ENCODE measurements at regions not wholly inside any gene's neighbourhood (a gene's known extent, or its start where the extent isn't known, plus 50 kb on each side); places are given as distances from the start of the nearest gene placed in this dataset.

GRCh38 chr4:24260133-24260715, 324.1 kb downstream of the DHX15 start:
- no peaks in the 10 kb centered on the region for H3K4me1 Mint-ChIP-seq (ENCODE audit: low read depth)
- peaks cover 1% of the 10 kb centered on the region for H3K9me3 Mint-ChIP-seq
- POLR2A ChIA-PET = no interaction called here
- CTCF ChIA-PET = no interaction called here
- TF ChIP-seq, protein P1, sequence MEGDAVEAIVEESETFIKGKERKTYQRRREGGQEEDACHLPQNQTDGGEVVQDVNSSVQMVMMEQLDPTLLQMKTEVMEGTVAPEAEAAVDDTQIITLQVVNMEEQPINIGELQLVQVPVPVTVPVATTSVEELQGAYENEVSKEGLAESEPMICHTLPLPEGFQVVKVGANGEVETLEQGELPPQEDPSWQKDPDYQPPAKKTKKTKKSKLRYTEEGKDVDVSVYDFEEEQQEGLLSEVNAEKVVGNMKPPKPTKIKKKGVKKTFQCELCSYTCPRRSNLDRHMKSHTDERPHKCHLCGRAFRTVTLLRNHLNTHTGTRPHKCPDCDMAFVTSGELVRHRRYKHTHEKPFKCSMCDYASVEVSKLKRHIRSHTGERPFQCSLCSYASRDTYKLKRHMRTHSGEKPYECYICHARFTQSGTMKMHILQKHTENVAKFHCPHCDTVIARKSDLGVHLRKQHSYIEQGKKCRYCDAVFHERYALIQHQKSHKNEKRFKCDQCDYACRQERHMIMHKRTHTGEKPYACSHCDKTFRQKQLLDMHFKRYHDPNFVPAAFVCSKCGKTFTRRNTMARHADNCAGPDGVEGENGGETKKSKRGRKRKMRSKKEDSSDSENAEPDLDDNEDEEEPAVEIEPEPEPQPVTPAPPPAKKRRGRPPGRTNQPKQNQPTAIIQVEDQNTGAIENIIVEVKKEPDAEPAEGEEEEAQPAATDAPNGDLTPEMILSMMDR (IDR thresholded peaks at IDR 0.05) = no peak
- H3K27me3 Mint-ChIP-seq = peaks cover 3% of the 10 kb centered on the region
- DNase-seq (no peak), ATAC-seq (no peak)
- no peaks in the 10 kb centered on the region for H3K36me3 Mint-ChIP-seq (ENCODE audit: low read depth)
- no peak overlapping the region for H3K4me3 Mint-ChIP-seq
- no peak overlapping the region for H3K27ac Mint-ChIP-seq
- intact Hi-C loops (cut with micrococcal nuclease) = no loop called here

- H3K27ac Mint-ChIP-seq = no peak overlapping the region
- no peaks in the 10 kb centered on the region for H3K4me1 Mint-ChIP-seq (ENCODE audit: low read depth)
- H3K4me3 Mint-ChIP-seq = no peak overlapping the region
- intact Hi-C loops (cut with micrococcal nuclease) = no loop called here
- ChIA-PET POLR2A (no interaction called here), CTCF (no interaction called here)
- no peaks in the 10 kb centered on the region for H3K36me3 Mint-ChIP-seq (ENCODE audit: low read depth)
- H3K27me3 Mint-ChIP-seq = peaks cover 3% of the 10 kb centered on the region
- ATAC-seq (no peak), DNase-seq (no peak)
- peaks cover 1% of the 10 kb centered on the region for H3K9me3 Mint-ChIP-seq
- TF ChIP-seq, protein P1 (IDR thresholded peaks at IDR 0.05) = no peak
Observed at GRCh38 chr4:24256547-24256946, 327.8 kb downstream of the DHX15 start.

GRCh38 chr4:24256066-24256465, 328.3 kb downstream of the DHX15 start:
- Mint-ChIP-seq H3K4me1 (ENCODE audit: low read depth) (no peaks in the 10 kb centered on the region), H3K36me3 (ENCODE audit: low read depth) (no peaks in the 10 kb centered on the region), H3K9me3 (peaks cover 1% of the 10 kb centered on the region), H3K27ac (no peak overlapping the region), H3K4me3 (no peak overlapping the region), H3K27me3 (peaks cover 3% of the 10 kb centered on the region)
- intact Hi-C loops (cut with micrococcal nuclease) = no loop called here
- TF ChIP-seq, protein P1 (IDR thresholded peaks at IDR 0.05) = no peak
- ATAC-seq = no peak
- ChIA-PET POLR2A (no interaction called here), CTCF (no interaction called here)
- no peak for DNase-seq

DNA sequence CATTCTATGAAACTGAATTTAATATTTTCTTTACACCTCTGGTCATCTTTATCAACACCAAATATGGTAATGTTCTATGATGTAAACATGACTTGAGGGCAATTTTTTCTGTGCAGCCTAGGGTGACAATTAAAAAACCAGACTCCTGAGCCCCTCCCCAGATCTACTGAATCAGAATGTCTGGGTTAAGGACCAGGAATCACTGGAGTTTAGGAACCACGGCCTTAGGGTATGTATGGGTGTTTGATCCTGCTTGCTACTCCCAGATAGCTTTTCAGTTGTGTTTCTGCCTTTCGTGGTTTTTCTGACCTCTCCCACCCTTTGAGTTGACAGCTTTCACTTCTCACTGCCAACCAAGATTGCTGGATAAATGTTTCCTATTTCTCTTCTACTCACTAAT, 332.2 kb downstream of the DHX15 start:
- POLR2A ChIA-PET = no interaction called here
- intact Hi-C loops (cut with micrococcal nuclease) = no loop called here
- DNase-seq (no peak), ATAC-seq (no peak)
- no peak overlapping the region for H3K27ac Mint-ChIP-seq
- peaks cover 1% of the 10 kb centered on the region for H3K27me3 Mint-ChIP-seq
- no peaks in the 10 kb centered on the region for H3K9me3 Mint-ChIP-seq
- no peaks in the 10 kb centered on the region for H3K4me1 Mint-ChIP-seq (ENCODE audit: low read depth)
- no peak overlapping the region for H3K4me3 Mint-ChIP-seq
- no peaks in the 10 kb centered on the region for H3K36me3 Mint-ChIP-seq (ENCODE audit: low read depth)
- TF ChIP-seq, protein P1 (IDR thresholded peaks at IDR 0.05) = no peak
- CTCF ChIA-PET = no interaction called here

DNA sequence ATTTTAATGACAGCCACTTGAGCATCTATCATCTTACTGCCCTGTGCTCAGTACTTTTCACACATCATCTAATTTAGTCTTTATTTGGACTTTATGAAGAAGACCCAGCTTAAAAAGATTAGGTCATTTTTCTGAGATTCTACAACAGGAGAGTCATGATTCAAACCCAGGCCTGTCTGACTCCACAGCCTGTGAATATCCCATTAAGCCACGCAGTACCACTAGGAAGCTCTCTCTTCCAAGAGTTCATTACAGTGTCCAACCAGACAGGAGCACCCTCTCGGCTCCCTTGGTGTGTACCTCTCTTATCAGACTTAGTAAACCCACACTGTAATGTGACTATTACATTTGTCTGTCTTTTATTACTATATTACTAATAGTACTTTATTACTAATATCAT, 332.8 kb downstream of the DHX15 start:
- no peaks in the 10 kb centered on the region for H3K9me3 Mint-ChIP-seq
- ChIA-PET POLR2A (no interaction called here), CTCF (no interaction called here)
- no peak overlapping the region for H3K27ac Mint-ChIP-seq
- DNase-seq (no peak), ATAC-seq (no peak)
- no peaks in the 10 kb centered on the region for H3K36me3 Mint-ChIP-seq (ENCODE audit: low read depth)
- H3K4me3 Mint-ChIP-seq = no peak overlapping the region
- TF ChIP-seq, protein P1 (IDR thresholded peaks at IDR 0.05) = no peak
- intact Hi-C loops (cut with micrococcal nuclease) = no loop called here
- H3K27me3 Mint-ChIP-seq = peaks cover 1% of the 10 kb centered on the region
- H3K4me1 Mint-ChIP-seq (ENCODE audit: low read depth) = no peaks in the 10 kb centered on the region
